IPS-15b (cell line): ENCODE measurements at regions not wholly inside any gene's neighbourhood (a gene's known extent, or its start where the extent isn't known, plus 50 kb on each side); places are given as distances from the start of the nearest gene placed in this dataset.

Experiments used
- H3K27me3 ChIP-seq: one replicate; pipeline ENCODE4 v1.6.1; 2013; ENCODE audit warnings: low read length; ENCODE audit not compliant: control insufficient read depth, insufficient read depth
- H3K36me3 ChIP-seq: one replicate; pipeline ENCODE4 v1.6.1; 2013; ENCODE audit warnings: low read length; ENCODE audit not compliant: control insufficient read depth, insufficient read depth
- H3K4me1 ChIP-seq: one replicate; pipeline ENCODE4 v1.6.1; 2013; ENCODE audit warnings: mild to moderate bottlenecking, low read length; ENCODE audit not compliant: control insufficient read depth, insufficient read depth
- H3K4me3 ChIP-seq: one replicate; pipeline ENCODE4 v1.5.1; 2013; ENCODE audit warnings: low read depth, low read length
- H3K9ac ChIP-seq: one replicate; pipeline ENCODE4 v1.6.1; 2013; ENCODE audit warnings: low read depth, mild to moderate bottlenecking, low read length
- H3K9me3 ChIP-seq: one replicate; pipeline ENCODE4 v1.6.1; 2013; ENCODE audit warnings: mild to moderate bottlenecking, low read length; ENCODE audit not compliant: control insufficient read depth, insufficient read depth

- H3K4me3 ChIP-seq = no peak overlapping the region
- H3K4me1 ChIP-seq = no peaks in the 10 kb centered on the region
- H3K9ac ChIP-seq = no peak overlapping the region
- H3K27me3 ChIP-seq = no peaks in the 10 kb centered on the region
- no peaks in the 10 kb centered on the region for H3K36me3 ChIP-seq
- no peaks in the 10 kb centered on the region for H3K9me3 ChIP-seq
Observed at GRCh38 chr20:60257671-60258070, 299.4 kb downstream of the CDH26 start.

- Histone ChIP-seq H3K27me3 (no peaks in the 10 kb centered on the region), H3K9me3 (no peaks in the 10 kb centered on the region), H3K9ac (no peak overlapping the region), H3K4me3 (no peak overlapping the region), H3K36me3 (no peaks in the 10 kb centered on the region), H3K4me1 (no peaks in the 10 kb centered on the region)
Observed at GRCh38 chr20:60258255-60258863, 300.1 kb downstream of the CDH26 start.

- H3K4me1 ChIP-seq = no peaks in the 10 kb centered on the region
- no peaks in the 10 kb centered on the region for H3K27me3 ChIP-seq
- no peak overlapping the region for H3K9ac ChIP-seq
- H3K9me3 ChIP-seq = no peaks in the 10 kb centered on the region
- H3K4me3 ChIP-seq = no peak overlapping the region
- no peaks in the 10 kb centered on the region for H3K36me3 ChIP-seq
Observed at GRCh38 chr20:60261333-60261732, 303.1 kb downstream of the CDH26 start.

GRCh38 chr20:60262967-60263603 lies 304.9 kb downstream of the CDH26 start:
- H3K36me3 ChIP-seq = no peaks in the 10 kb centered on the region
- H3K4me1 ChIP-seq = no peaks in the 10 kb centered on the region
- no peak overlapping the region for H3K9ac ChIP-seq
- H3K9me3 ChIP-seq = no peaks in the 10 kb centered on the region
- H3K27me3 ChIP-seq = peaks cover 3% of the 10 kb centered on the region
- H3K4me3 ChIP-seq = no peak overlapping the region

- Histone ChIP-seq H3K4me1 (no peaks in the 10 kb centered on the region), H3K9ac (no peak overlapping the region), H3K9me3 (no peaks in the 10 kb centered on the region), H3K27me3 (peaks cover 3% of the 10 kb centered on the region), H3K36me3 (no peaks in the 10 kb centered on the region), H3K4me3 (no peak overlapping the region)
Observed at GRCh38 chr20:60263725-60264709, 305.8 kb downstream of the CDH26 start.

GRCh38 chr20:60266177-60266823 lies 308.1 kb downstream of the CDH26 start:
- Histone ChIP-seq H3K9ac (no peak overlapping the region), H3K27me3 (peaks cover 3% of the 10 kb centered on the region), H3K36me3 (no peaks in the 10 kb centered on the region), H3K4me1 (no peaks in the 10 kb centered on the region), H3K9me3 (no peaks in the 10 kb centered on the region), H3K4me3 (no peak overlapping the region)

GRCh38 chr20:60268491-60268890 lies 310.3 kb downstream of the CDH26 start:
- Histone ChIP-seq H3K36me3 (no peaks in the 10 kb centered on the region), H3K9me3 (no peaks in the 10 kb centered on the region), H3K4me1 (peaks cover 3% of the 10 kb centered on the region), H3K9ac (no peak overlapping the region), H3K4me3 (no peak overlapping the region), H3K27me3 (peaks cover 3% of the 10 kb centered on the region)

GRCh38 chr20:60269573-60270162 lies 311.4 kb downstream of the CDH26 start:
- Histone ChIP-seq H3K9ac (no peak overlapping the region), H3K9me3 (no peaks in the 10 kb centered on the region), H3K27me3 (peaks cover 3% of the 10 kb centered on the region), H3K4me1 (peaks cover 3% of the 10 kb centered on the region), H3K36me3 (no peaks in the 10 kb centered on the region), H3K4me3 (no peak overlapping the region)

- peaks cover 3% of the 10 kb centered on the region for H3K27me3 ChIP-seq
- H3K4me1 ChIP-seq = peaks cover 3% of the 10 kb centered on the region
- no peak overlapping the region for H3K4me3 ChIP-seq
- no peaks in the 10 kb centered on the region for H3K9me3 ChIP-seq
- no peak overlapping the region for H3K9ac ChIP-seq
- no peaks in the 10 kb centered on the region for H3K36me3 ChIP-seq
Observed at GRCh38 chr20:60270341-60270740, 312.1 kb downstream of the CDH26 start.

- Histone ChIP-seq H3K9ac (no peak overlapping the region), H3K36me3 (no peaks in the 10 kb centered on the region), H3K9me3 (no peaks in the 10 kb centered on the region), H3K4me1 (peaks cover 3% of the 10 kb centered on the region), H3K27me3 (peaks cover 3% of the 10 kb centered on the region), H3K4me3 (no peak overlapping the region)
Observed at GRCh38 chr20:60271597-60271996, 313.4 kb downstream of the CDH26 start.

- Histone ChIP-seq H3K36me3 (no peaks in the 10 kb centered on the region), H3K9me3 (no peaks in the 10 kb centered on the region), H3K27me3 (peaks cover under 1% of the 10 kb centered on the region), H3K4me1 (peaks cover 3% of the 10 kb centered on the region), H3K4me3 (no peak overlapping the region), H3K9ac (no peak overlapping the region)
Observed at GRCh38 chr20:60272790-60273189, 314.6 kb downstream of the CDH26 start.
